HEK293T (cell line): ENCODE measurements at regions not wholly inside any gene's neighbourhood (a gene's known extent, or its start where the extent isn't known, plus 50 kb on each side); places are given as distances from the start of the nearest gene placed in this dataset.

Experiments used
- CTCF ChIA-PET: fragments of 350-600 bp; formaldehyde crosslinking; extraction: SDS; loops from one replicate; lab custom pipeline; 2021; ENCODE audit warnings: antibody characterized with exemption, inconsistent platforms; lab: Yijun Ruan, JAX
- POLR2A ChIA-PET: fragments of 350-600 bp; formaldehyde crosslinking; extraction: SDS; loops from one replicate; lab custom pipeline; 2020; ENCODE audit warnings: antibody characterized with exemption, inconsistent platforms; lab: Yijun Ruan, JAX
- DNase-seq: peaks from one replicate; pipeline ENCODE4 v3.0.0; 2012; ENCODE audit warnings: mixed read lengths; ENCODE audit errors: extremely low spot score
- CTBP1 ChIP-seq: fragments of 450-650 bp; IDR thresholded peaks from 2 replicates; pipeline ENCODE4 v1.6.1; 2016; ENCODE audit warnings: borderline replicate concordance
- FOXK2 ChIP-seq: fragments of 450-650 bp; IDR thresholded peaks from 2 replicates; pipeline ENCODE4 v1.6.1; 2016; ENCODE audit warnings: mild to moderate bottlenecking
- L3MBTL2 ChIP-seq: fragments of 450-650 bp; conservative IDR thresholded peaks from 2 replicates; pipeline ENCODE4 v1.6.1; 2016; ENCODE audit warnings: mild to moderate bottlenecking
- LEF1 ChIP-seq: fragments of 450-650 bp; IDR thresholded peaks from 2 replicates; pipeline ENCODE4 v1.6.1; 2017; ENCODE audit warnings: mild to moderate bottlenecking, borderline replicate concordance

DNA sequence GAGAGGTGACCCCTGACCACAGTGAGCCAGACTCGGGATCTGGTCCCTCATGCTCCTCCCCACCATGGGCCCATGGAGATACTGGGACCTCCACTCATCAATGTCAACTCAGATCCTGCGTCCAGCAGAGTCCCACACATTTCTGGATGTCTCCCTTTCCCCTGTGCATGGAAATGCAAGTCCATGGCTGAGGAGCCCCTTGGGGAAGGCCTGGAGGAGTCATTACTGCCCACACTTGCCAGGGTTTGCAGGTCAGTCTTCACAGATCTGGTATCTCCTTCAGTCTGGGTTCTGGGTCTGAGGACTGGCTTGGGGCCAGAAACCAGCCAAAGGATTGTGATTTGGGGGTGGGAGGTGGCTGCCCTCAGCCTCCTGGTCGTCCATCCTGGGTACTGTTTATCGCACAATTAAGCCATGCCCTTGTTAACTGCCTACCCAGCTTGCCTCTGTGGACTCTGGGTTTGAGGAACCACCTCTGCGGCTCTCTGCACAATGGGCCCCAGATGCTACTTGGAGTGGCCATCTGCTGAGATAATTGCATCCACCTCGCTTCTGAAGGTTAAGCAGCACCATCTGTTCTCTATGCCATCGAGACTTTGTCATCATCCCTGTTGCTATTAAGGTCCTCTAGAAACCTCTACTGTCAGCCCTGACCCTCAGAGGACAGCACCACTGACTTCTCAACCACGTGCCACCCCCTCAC, 49.9 kb upstream of the KLF13 start:
- CTCF ChIA-PET: no interaction called here
- POLR2A ChIA-PET: no interaction called here

More for the DNA sequence above, 49.9 kb upstream of the KLF13 start:
- no peak for DNase-seq
- TF ChIP-seq L3MBTL2 (no peak), FOXK2 (no peak), CTBP1 (no peak), LEF1 (no peak)
